GM23338 (cell line): ENCODE measurements at regions not wholly inside any gene's neighbourhood (a gene's known extent, or its start where the extent isn't known, plus 50 kb on each side); places are given as distances from the start of the nearest gene placed in this dataset.

Source experiments
- ATAC-seq: fragments of 200-7000 bp; cut with Tn5 transposase; 3 replicates; pipeline ENCODE4 v1.9.1; 2020
- DNase-seq: peaks from one replicate; pipeline ENCODE4 v3.0.0-alpha.2; 2015; ENCODE audit warnings: low spot score
- H2AFZ ChIP-seq: fragments of 200-600 bp; sonication (generic); 2 replicates; pipeline ENCODE4 v1.8.0; 2016; ENCODE audit warnings: antibody characterized with exemption, mild to moderate bottlenecking, moderate library complexity
- H3F3A ChIP-seq: fragments of 200-600 bp; sonication (generic); replicated peaks from 2 replicates; pipeline ENCODE4 v1.8.0; 2017; ENCODE audit warnings: antibody characterized with exemption, mixed run types, low read depth
- H3K27ac ChIP-seq: fragments of 200-600 bp; sonication (generic); 2 replicates; pipeline ENCODE4 v1.6.1; 2016; ENCODE audit warnings: low read depth
- H3K27me3 ChIP-seq: fragments of 200-600 bp; sonication (generic); 2 replicates; pipeline ENCODE4 v1.8.0; 2016; ENCODE audit warnings: mild to moderate bottlenecking, mixed run types, moderate library complexity; ENCODE audit not compliant: insufficient read depth
- H3K36me3 ChIP-seq: fragments of 200-600 bp; sonication (generic); 2 replicates; pipeline ENCODE4 v1.8.0; 2016; ENCODE audit warnings: mild to moderate bottlenecking; ENCODE audit not compliant: insufficient read depth
- H3K4me1 ChIP-seq: fragments of 200-600 bp; sonication (generic); 2 replicates; pipeline ENCODE4 v1.8.0; 2016; ENCODE audit warnings: mild to moderate bottlenecking, moderate library complexity; ENCODE audit not compliant: insufficient read depth
- H3K4me2 ChIP-seq: fragments of 200-600 bp; sonication (generic); 2 replicates; pipeline ENCODE4 v1.7.1; 2017; ENCODE audit warnings: mixed run types
- H3K4me3 ChIP-seq: fragments of 200-600 bp; sonication (generic); 2 replicates; pipeline ENCODE4 v1.6.1; 2016; ENCODE audit warnings: mixed run types
- H3K79me2 ChIP-seq: fragments of 200-600 bp; sonication (generic); replicated peaks from 2 replicates; pipeline ENCODE4 v1.8.0; 2017; ENCODE audit warnings: mild to moderate bottlenecking; ENCODE audit not compliant: insufficient read depth
- H3K9me2 ChIP-seq: fragments of 200-600 bp; sonication (generic); 2 replicates; pipeline ENCODE4 v1.8.0; 2017; ENCODE audit not compliant: insufficient read depth
- H4K20me1 ChIP-seq: fragments of 200-600 bp; sonication (generic); replicated peaks from 2 replicates; pipeline ENCODE4 v1.8.0; 2017; ENCODE audit warnings: mild to moderate bottlenecking; ENCODE audit not compliant: insufficient read depth
- H3K27ac Mint-ChIP-seq: 2 replicates; pipeline ENCODE4 v1.8.0; 2020; ENCODE audit warnings: inconsistent platforms, mild to moderate bottlenecking, moderate library complexity, mixed read lengths
- H3K27me3 Mint-ChIP-seq: 3 replicates; pipeline ENCODE4 v1.8.0; 2022; ENCODE audit warnings: low read depth, mild to moderate bottlenecking, moderate library complexity, mixed read lengths, inconsistent platforms; ENCODE audit not compliant: insufficient read depth, poor library complexity
- H3K36me3 Mint-ChIP-seq: 3 replicates; pipeline ENCODE4 v1.8.0; 2021; ENCODE audit warnings: low read depth, mild to moderate bottlenecking, inconsistent platforms, moderate library complexity, mixed read lengths
- H3K4me1 Mint-ChIP-seq: 3 replicates; pipeline ENCODE4 v1.8.0; 2020; ENCODE audit warnings: mild to moderate bottlenecking, inconsistent platforms, mixed read lengths
- H3K4me3 Mint-ChIP-seq: 3 replicates; pipeline ENCODE4 v1.8.0; 2021; ENCODE audit warnings: moderate library complexity, mild to moderate bottlenecking, inconsistent platforms, mixed read lengths
- H3K9me3 Mint-ChIP-seq: 3 replicates; pipeline ENCODE4 v1.8.0; 2020; ENCODE audit warnings: moderate library complexity, mild to moderate bottlenecking, inconsistent platforms, mixed read lengths
- CREB1 ChIP-seq: fragments of 250-450 bp; sonication (Bioruptor Pico); IDR thresholded peaks from 2 replicates; pipeline ENCODE4 v1.5.0; 2020; ENCODE audit warnings: low read depth, mild to moderate bottlenecking, moderate library complexity
- CTCF ChIP-seq, 2 experiments: fragments of 200-600 bp in 1 of 2; sonication (generic) in 1 of 2; conservative IDR thresholded peaks; 2 replicates each; pipeline versions ENCODE4 v1.5.1 to v1.6.1; 2016 to 2017; ENCODE audit warnings: antibody characterized with exemption in 2 of 2, low read depth in 2 of 2, mild to moderate bottlenecking in 2 of 2, moderate library complexity in 1 of 2
- ETS1 ChIP-seq: IDR thresholded peaks from 2 replicates; pipeline ENCODE4 v1.6.1; 2016; ENCODE audit warnings: antibody characterized with exemption
- EZH2 ChIP-seq: fragments of 200-600 bp; sonication (generic); IDR thresholded peaks from one replicate; pipeline ENCODE4 v1.8.0; 2017; ENCODE audit warnings: antibody characterized with exemption, mild to moderate bottlenecking, low read depth; ENCODE audit not compliant: unreplicated experiment
- EZH2phosphoT487 ChIP-seq: fragments of 200-600 bp; sonication (generic); IDR thresholded peaks from one replicate; pipeline ENCODE4 v1.8.1; 2018; ENCODE audit warnings: antibody characterized with exemption; ENCODE audit not compliant: unreplicated experiment
- JUNB ChIP-seq: IDR thresholded peaks from one replicate; pipeline ENCODE4 v1.6.1; 2016; ENCODE audit warnings: antibody characterized with exemption; ENCODE audit not compliant: unreplicated experiment
- NANOG ChIP-seq: IDR thresholded peaks from 2 replicates; pipeline ENCODE4 v1.6.1; 2016; ENCODE audit warnings: antibody characterized with exemption, borderline replicate concordance
- POLR2AphosphoS5 ChIP-seq: IDR thresholded peaks from 2 replicates; pipeline ENCODE4 v1.6.1; 2016; ENCODE audit warnings: antibody characterized with exemption, low read depth
- REST ChIP-seq: IDR thresholded peaks from one replicate; pipeline ENCODE4 v1.6.1; 2018; ENCODE audit warnings: antibody characterized with exemption; ENCODE audit not compliant: unreplicated experiment
- STAT1 ChIP-seq: IDR thresholded peaks from one replicate; pipeline ENCODE4 v1.6.1; 2016; ENCODE audit warnings: antibody characterized with exemption; ENCODE audit not compliant: unreplicated experiment
- ZNF114 ChIP-seq: fragments of 250-450 bp; sonication (Bioruptor Pico); IDR thresholded peaks from 2 replicates; pipeline ENCODE4 v1.5.0; 2020; ENCODE audit warnings: mild to moderate bottlenecking, moderate library complexity
- ZNF331 ChIP-seq: fragments of 250-450 bp; sonication (Bioruptor Pico); IDR thresholded peaks from 2 replicates; pipeline ENCODE4 v1.5.0; 2020; ENCODE audit warnings: low read depth, mild to moderate bottlenecking, moderate library complexity
- ZNF462 ChIP-seq: fragments of 250-450 bp; sonication (Bioruptor Pico); IDR thresholded peaks from 2 replicates; pipeline ENCODE4 v1.5.0; 2020; ENCODE audit warnings: mild to moderate bottlenecking, moderate library complexity

- no peaks in the 10 kb centered on the region for H3K36me3 Mint-ChIP-seq
- no peaks in the 10 kb centered on the region for H4K20me1 ChIP-seq
- H3K27ac Mint-ChIP-seq: no peak overlapping the region
- no peaks in the 10 kb centered on the region for H3F3A ChIP-seq
- no peaks in the 10 kb centered on the region for H3K36me3 ChIP-seq
- H3K4me2 ChIP-seq: no peak overlapping the region
- H3K4me1 Mint-ChIP-seq: peaks cover 9% of the 10 kb centered on the region; the same call in 2 of the 3 replicates
- no peaks in the 10 kb centered on the region for H3K79me2 ChIP-seq
- no peaks in the 10 kb centered on the region for H3K27me3 ChIP-seq
- no peak overlapping the region for H2AFZ ChIP-seq
- H3K4me3 ChIP-seq: no peak overlapping the region
- no peaks in the 10 kb centered on the region for H3K27me3 Mint-ChIP-seq
- DNase-seq (no peak), ATAC-seq (no peak)
- TF ChIP-seq CTCF (conservative IDR thresholded peaks at IDR 0.05; ENCODE audit: low read depth in 2 of 2): no peak
- no peak for TF ChIP-seq REST
- TF ChIP-seq JUNB: no peak
- TF ChIP-seq STAT1: no peak
- TF ChIP-seq CREB1: no peak
- no peak for TF ChIP-seq POLR2AphosphoS5
- no peak for TF ChIP-seq NANOG
- no peak for TF ChIP-seq ETS1
- no peak for TF ChIP-seq EZH2
- TF ChIP-seq ZNF114: no peak
- TF ChIP-seq EZH2phosphoT487: no peak
- no peak for TF ChIP-seq ZNF331 (CRISPR knock-in tag)
- TF ChIP-seq ZNF462 (CRISPR knock-in tag): no peak
- H3K4me1 ChIP-seq: no peaks in the 10 kb centered on the region; the same call in 1 of the 2 replicates
- no peak overlapping the region for H3K27ac ChIP-seq
- H3K9me3 Mint-ChIP-seq: peaks cover 6% of the 10 kb centered on the region; the same call in 1 of the 3 replicates
- no peaks in the 10 kb centered on the region for H3K9me2 ChIP-seq
- no peak overlapping the region for H3K4me3 Mint-ChIP-seq
Observed at GRCh38 chr10:90418869-90419652, 438.8 kb downstream of the HTR7 start.
